Left lung (tissue), 4 donors: ENCODE measurements at regions not wholly inside any gene's neighbourhood (a gene's known extent, or its start where the extent isn't known, plus 50 kb on each side); places are given as distances from the start of the nearest gene placed in this dataset.
"Not testable (repeated sequence)": the region's sequence is repeated elsewhere in the genome, so short reads cannot be mapped to it uniquely, and the experiment has no call there.

Source experiments
- ATAC-seq: fragments of 200-7000 bp; cut with Tn5 transposase; one replicate; pipeline ENCODE4 v1.9.1; 2020; ENCODE audit warnings: moderate library complexity
- DNase-seq, 4 donors: peaks; one replicate each; pipeline ENCODE4 v3.0.0-alpha.2; 2013 to 2020
- H3K27ac ChIP-seq, 2 donors: fragments of 200-600 bp; sonication (generic) in 1 of 2; one replicate each; pipeline versions ENCODE4 v1.5.0 to v1.8.0; 2020 to 2021
- H3K27me3 ChIP-seq, 2 donors: fragments of 200-600 bp; sonication (generic) in 1 of 2; one replicate each; pipeline versions ENCODE4 v1.5.0 to v1.8.0; 2020 to 2021
- H3K36me3 ChIP-seq, 2 donors: fragments of 200-600 bp; sonication (generic) in 1 of 2; one replicate each; pipeline versions ENCODE4 v1.5.0 to v1.8.0; 2020 to 2021
- H3K4me1 ChIP-seq, 2 donors: fragments of 200-600 bp; one replicate each; pipeline ENCODE4 v1.8.0; 2021
- H3K4me3 ChIP-seq, 2 donors: fragments of 200-600 bp; sonication (generic) in 1 of 2; one replicate each; pipeline versions ENCODE4 v1.5.0 to v1.8.0; 2020 to 2021; ENCODE audit warnings: mild to moderate bottlenecking in 1 of 2
- H3K9me3 ChIP-seq, 2 donors: fragments of 200-600 bp; sonication (generic) in 1 of 2; one replicate each; pipeline versions ENCODE4 v1.5.0 to v1.8.0; 2020 to 2021
- intact Hi-C, 2 donors: fragments of 100-400 bp; cut with DNase I; formaldehyde crosslinking; loops; one replicate each; pipeline versions ENCODE4 v1.11.2 to v1.14.2; 2022
- donor health status: DM: no; HTN: yes; CAD: no.
- donor health status: DM: no; HTN: no; CAD: no.

GRCh38 chr10:38423634-38424033 lies 329.5 kb downstream of the ZNF37A start:
- H3K36me3 ChIP-seq, intact Hi-C loops, H3K4me1 ChIP-seq, H3K4me3 ChIP-seq, DNase-seq, ATAC-seq, H3K27me3 ChIP-seq, H3K9me3 ChIP-seq, H3K27ac ChIP-seq: not testable (repeated sequence)

- H3K9me3 ChIP-seq, H3K4me3 ChIP-seq, H3K27me3 ChIP-seq, ATAC-seq, H3K36me3 ChIP-seq, DNase-seq, intact Hi-C loops, H3K4me1 ChIP-seq, H3K27ac ChIP-seq: not testable (repeated sequence)
Measured at GRCh38 chr10:38430242-38430641, 336.1 kb downstream of the ZNF37A start.

DNA sequence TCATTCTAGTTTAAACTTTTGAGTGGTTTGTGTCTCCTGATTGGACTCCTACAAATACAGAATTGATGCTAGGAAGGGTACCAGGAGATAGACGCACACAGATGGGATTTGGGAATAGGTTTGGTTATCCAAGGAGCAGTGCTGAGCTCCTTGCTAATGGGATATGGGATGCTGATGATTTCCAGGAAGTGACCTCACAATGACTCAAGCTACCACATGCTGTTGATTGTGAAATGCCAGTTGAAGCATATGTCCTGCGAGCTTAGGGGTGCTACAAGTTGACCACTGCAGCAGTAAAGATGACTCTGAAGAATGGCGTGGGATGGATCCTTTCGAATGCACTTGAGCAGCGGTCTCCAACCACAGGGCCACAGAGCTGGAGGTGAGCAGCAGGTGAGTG lies 343.2 kb downstream of the ZNF37A start:
- H3K36me3 ChIP-seq, ATAC-seq, H3K4me3 ChIP-seq, H3K27me3 ChIP-seq, H3K9me3 ChIP-seq, H3K27ac ChIP-seq, DNase-seq, intact Hi-C loops, H3K4me1 ChIP-seq: not testable (repeated sequence)

GRCh38 chr10:38448614-38449355 lies 354.6 kb downstream of the ZNF37A start:
- H3K27ac ChIP-seq, H3K4me1 ChIP-seq, H3K4me3 ChIP-seq, ATAC-seq, H3K27me3 ChIP-seq, intact Hi-C loops: not testable (repeated sequence)
- peaks cover 0 to 14% of the 10 kb centered on the region in 2 donors for H3K9me3 ChIP-seq
- peak in 1 of 4 donors; percentile 57 for DNase-seq
- H3K36me3 ChIP-seq, result peaks cover 0 to 12% of the 10 kb centered on the region in 2 donors

DNA sequence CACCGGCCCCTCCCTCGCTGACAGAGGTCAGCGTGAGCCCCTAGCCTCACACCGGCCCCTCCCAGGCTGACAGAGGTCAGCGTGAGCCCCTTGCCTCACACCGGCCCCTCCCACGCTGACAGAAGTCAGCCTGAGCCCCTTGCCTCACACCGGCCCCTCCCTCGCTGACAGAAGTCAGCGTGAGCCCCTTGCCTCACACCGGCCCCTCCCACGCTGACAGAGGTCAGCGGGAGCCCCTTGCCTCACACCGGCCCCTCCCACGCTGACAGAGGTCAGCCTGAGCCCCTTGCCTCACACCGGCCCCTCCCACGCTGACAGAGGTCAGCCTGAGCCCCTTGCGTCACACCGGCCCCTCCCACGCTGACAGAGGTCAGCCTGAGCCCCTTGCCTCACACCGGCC lies 355.5 kb downstream of the ZNF37A start:
- ATAC-seq, intact Hi-C loops, H3K27ac ChIP-seq, DNase-seq, H3K4me1 ChIP-seq, H3K27me3 ChIP-seq, H3K4me3 ChIP-seq: not testable (repeated sequence)
- peaks cover 0 to 12% of the 10 kb centered on the region in 2 donors for H3K36me3 ChIP-seq
- peaks cover 0 to 17% of the 10 kb centered on the region in 2 donors for H3K9me3 ChIP-seq

DNA sequence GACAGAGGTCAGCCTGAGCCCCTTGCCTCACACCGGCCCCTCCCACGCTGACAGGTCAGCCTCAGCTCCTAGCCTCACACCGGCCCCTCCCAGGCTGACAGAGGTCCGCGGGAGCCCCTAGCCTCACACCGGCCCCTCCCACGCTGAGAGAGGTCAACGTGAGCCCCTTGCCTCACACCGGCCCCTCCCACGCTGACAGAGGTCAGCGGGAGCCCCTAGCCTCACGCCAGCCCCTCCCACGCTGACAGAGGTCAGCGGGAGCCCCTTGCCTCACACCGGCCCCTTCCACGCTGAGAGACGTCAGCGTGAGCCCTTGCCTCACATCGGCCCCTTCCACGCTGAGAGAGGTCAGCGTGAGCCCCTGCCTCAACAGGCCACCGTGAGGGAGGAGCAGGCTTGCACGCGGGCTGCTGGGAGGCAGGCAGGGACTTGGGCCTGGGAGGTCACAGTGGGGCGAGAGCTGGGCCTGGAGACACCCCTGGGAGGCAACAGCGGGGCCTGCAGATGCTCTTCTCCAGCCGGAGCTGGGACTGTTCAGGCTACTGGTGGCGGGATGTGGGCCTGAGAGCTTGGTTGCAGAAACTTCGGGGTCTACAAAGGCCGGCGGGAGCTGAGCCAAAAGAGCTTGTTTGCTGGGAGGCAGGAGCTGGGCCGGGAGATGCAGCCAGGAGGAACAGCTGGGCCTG lies 356.4 kb downstream of the ZNF37A start:
- H3K27ac ChIP-seq, H3K4me3 ChIP-seq, intact Hi-C loops, H3K27me3 ChIP-seq, ATAC-seq, H3K4me1 ChIP-seq: not testable (repeated sequence)
- peaks cover 0 to 22% of the 10 kb centered on the region in 2 donors for H3K9me3 ChIP-seq
- DNase-seq, result peak in 1 of 4 donors; percentile 63
- peaks cover 0 to 12% of the 10 kb centered on the region in 2 donors for H3K36me3 ChIP-seq

- Histone ChIP-seq H3K36me3 (peaks cover 0 to 12% of the 10 kb centered on the region in 2 donors), H3K9me3 (peaks cover 0 to 27% of the 10 kb centered on the region in 2 donors)
- ATAC-seq, H3K4me1 ChIP-seq, H3K27me3 ChIP-seq, H3K4me3 ChIP-seq, intact Hi-C loops, H3K27ac ChIP-seq: not testable (repeated sequence)
- DNase-seq, result peak in 1 of 4 donors; percentile 65
Measured at GRCh38 chr10:38451306-38451967, 357.3 kb downstream of the ZNF37A start.
